ENCODE measurements at regions not wholly inside any gene's neighbourhood (a gene's known extent, or its start where the extent isn't known, plus 50 kb on each side); places are given as distances from the start of the nearest gene placed in this dataset.

GRCh38 chr7:52091996-52092395 lies 775.4 kb upstream of the COBL start:
- Histone ChIP-seq H2AK9ac (replicated peaks; ENCODE audit: low read depth, low read length, poor library complexity) (no peak overlapping the region), H3K4me1 (ENCODE audit: control insufficient read depth, insufficient read depth, low read length) (no peaks in the 10 kb centered on the region), H3K14ac (replicated peaks; ENCODE audit: low read depth, low read length) (no peak overlapping the region), H3K4ac (ENCODE audit: low read depth, low read length) (no peak overlapping the region), H3K79me1 (ENCODE audit: low read depth in 1 of 2, low read length in 2 of 2) (no peaks in the 10 kb centered on the region), H4K8ac (ENCODE audit: low read depth in 2 of 2, low read length in 2 of 2) (no peak overlapping the region), H3K18ac (ENCODE audit: low read depth, low read length) (no peak overlapping the region), H2BK20ac (ENCODE audit: low read depth, low read length) (no peak overlapping the region), H3K9me1 (ENCODE audit: insufficient read depth, low read length) (no peaks in the 10 kb centered on the region), H3K9ac (ENCODE audit: low read depth, low read length) (no peak overlapping the region), H3K4me2 (ENCODE audit: low read depth, low read length) (no peak overlapping the region), H3K36me3 (ENCODE audit: control insufficient read depth, insufficient read depth, low read length) (no peaks in the 10 kb centered on the region), H3K4me3 (ENCODE audit: insufficient read depth, low read depth, low read length) (no peak overlapping the region), H2BK15ac (ENCODE audit: low read depth, low read length) (no peak overlapping the region), H2BK5ac (ENCODE audit: low read depth, low read length, poor library complexity, severe bottlenecking) (no peak overlapping the region), H4K91ac (ENCODE audit: insufficient read depth, low read depth, low read length) (no peak overlapping the region), H3K27me3 (ENCODE audit: control insufficient read depth, insufficient read depth, low read length) (no peaks in the 10 kb centered on the region), H2BK120ac (ENCODE audit: low read depth, low read length) (no peak overlapping the region), H2AK5ac (ENCODE audit: low read depth, low read length) (no peak overlapping the region), H2AFZ (replicated peaks; ENCODE audit: low read length, poor library complexity) (no peak overlapping the region), H3K27ac (ENCODE audit: insufficient read depth, low read length) (no peak overlapping the region), H4K5ac (ENCODE audit: low read depth, low read length) (no peak overlapping the region), H3K23ac (ENCODE audit: low read depth, low read length) (no peak overlapping the region), H3K56ac (ENCODE audit: extremely low read depth, insufficient read depth, low read length) (no peak overlapping the region), H4K20me1 (ENCODE audit: insufficient read depth, low read length) (no peaks in the 10 kb centered on the region), H3K9me3 (ENCODE audit: control insufficient read depth, insufficient read depth, low read length) (peaks cover 13% of the 10 kb centered on the region)
- no CpG with 5 or more reads among the region's 2 CpGs for WGBS, 2 experiments (ENCODE audit: extremely low coverage in 2 of 2, insufficient read length in 1 of 2)
- ATAC-seq (ENCODE audit: low read depth), result no peak
- POLR2A ChIA-PET (ENCODE audit: unreplicated experiment), result no interaction called here
- no TSS peak for BruUV-seq (replicated peaks)
- dilution Hi-C loops (cut with HindIII; ENCODE audit: low sequenced_read_pairs, unreplicated experiment) (no loop called here), in situ Hi-C loops (cut with MboI; ENCODE audit: low sequenced_read_pairs) (no loop called here), intact Hi-C loops (cut with micrococcal nuclease) (no loop called here)
- DNase-seq, result no peak
- TF ChIP-seq FOS (IDR thresholded peaks at IDR 0.05; ENCODE audit: low read depth, low read length) (no peak), NFE2L2 (IDR thresholded peaks at IDR 0.05; ENCODE audit: low read depth, low read length) (no peak), USF2 (IDR thresholded peaks at IDR 0.05; ENCODE audit: low read depth, low read length) (no peak), RCOR1 (IDR thresholded peaks at IDR 0.05; ENCODE audit: insufficient replicate concordance, low read length) (no peak), SMC3 (IDR thresholded peaks at IDR 0.05; ENCODE audit: low read depth, low read length) (no peak), RAD21 (IDR thresholded peaks at IDR 0.05; ENCODE audit: low read length) (no peak), RFX5 (IDR thresholded peaks at IDR 0.05; ENCODE audit: low read depth, low read length) (no peak), CEBPB (IDR thresholded peaks at IDR 0.05; ENCODE audit: low read depth, low read length) (no peak), CHD1 (IDR thresholded peaks at IDR 0.05; ENCODE audit: low read depth, low read length) (no peak), MXI1 (IDR thresholded peaks at IDR 0.05; ENCODE audit: borderline replicate concordance, low read depth, low read length) (no peak), CTCF (conservative IDR thresholded peaks at IDR 0.05; ENCODE audit: low read depth, low read length) (no peak), MAFK (IDR thresholded peaks at IDR 0.05; ENCODE audit: low read depth, low read length) (no peak), POLR2A (IDR thresholded peaks at IDR 0.05; ENCODE audit: low read depth, low read length) (no peak), MAZ (IDR thresholded peaks at IDR 0.05; ENCODE audit: borderline replicate concordance, low read depth, low read length) (no peak), BHLHE40 (IDR thresholded peaks at IDR 0.05; ENCODE audit: low read depth, low read length) (no peak)
- CTCF ChIA-PET, result no interaction called here
